Hepatocyte (in vitro differentiated cells): ENCODE measurements at regions not wholly inside any gene's neighbourhood (a gene's known extent, or its start where the extent isn't known, plus 50 kb on each side); places are given as distances from the start of the nearest gene placed in this dataset.

Source experiments
- CTCF ChIP-seq: fragments of 200-600 bp; sonication (generic); IDR thresholded peaks from 2 replicates; pipeline ENCODE4 v1.5.1; 2016; ENCODE audit warnings: antibody characterized with exemption, mild to moderate bottlenecking; ENCODE audit not compliant: poor library complexity
- EZH2 ChIP-seq: fragments of 200-600 bp; sonication (generic); IDR thresholded peaks from 2 replicates; pipeline ENCODE4 v1.6.1; 2016; ENCODE audit warnings: antibody characterized with exemption, mild to moderate bottlenecking, borderline replicate concordance
- EZH2phosphoT487 ChIP-seq: fragments of 200-600 bp; sonication (generic); IDR thresholded peaks from one replicate; pipeline ENCODE4 v1.6.1; 2018; ENCODE audit warnings: antibody characterized with exemption, mild to moderate bottlenecking, low read depth, moderate library complexity; ENCODE audit not compliant: unreplicated experiment, severe bottlenecking

GRCh38 chr1:163570071-163570470 is 248.3 kb downstream of the NUF2 start:
- TF ChIP-seq CTCF = no peak
- no peak for TF ChIP-seq EZH2phosphoT487
- no peak for TF ChIP-seq EZH2
